Tibial artery (tissue), 4 donors: ENCODE measurements at regions not wholly inside any gene's neighbourhood (a gene's known extent, or its start where the extent isn't known, plus 50 kb on each side); places are given as distances from the start of the nearest gene placed in this dataset.

Experiments used
- DNase-seq, 2 donors: peaks; one replicate each; pipeline ENCODE4 v3.0.0-alpha.2; 2019
- H3K27ac ChIP-seq, 2 donors: fragments of 200-600 bp; sonication (generic) in 1 of 2; 1 replicate in 1 of 2; 2 replicates in 1 of 2; pipeline ENCODE4 v1.5.1; 2018 to 2019; ENCODE audit warnings: mild to moderate bottlenecking in 1 of 2
- H3K27me3 ChIP-seq, 2 donors: fragments of 200-600 bp; sonication (generic) in 1 of 2; one replicate each; pipeline versions ENCODE4 v1.5.1 to v1.6.0; 2016 to 2019
- H3K36me3 ChIP-seq, 3 donors: fragments of 200-600 bp; sonication (generic) in 2 of 3; one replicate each; pipeline ENCODE4 v1.5.1; 2016 to 2019; ENCODE audit warnings: mild to moderate bottlenecking in 2 of 3
- H3K4me1 ChIP-seq, 4 donors: fragments of 200-600 bp; sonication (generic) in 2 of 4; 1 replicate in 3 of 4; 2 replicates in 1 of 4; pipeline ENCODE4 v1.5.1; 2016 to 2019
- H3K4me3 ChIP-seq, 2 donors: fragments of 200-600 bp; sonication (generic) in 1 of 2; 1 replicate in 1 of 2; 2 replicates in 1 of 2; pipeline ENCODE4 v1.5.1; 2018 to 2019; ENCODE audit warnings: mild to moderate bottlenecking in 2 of 2
- H3K9me3 ChIP-seq, 3 donors: fragments of 200-600 bp; sonication (generic) in 1 of 3; one replicate each; pipeline ENCODE4 v1.5.1; 2016 to 2019
- intact Hi-C: fragments of 100-400 bp; cut with DNase I; formaldehyde crosslinking; loops from one replicate; pipeline ENCODE4 v1.15.0; 2023; ENCODE audit warnings: low total_unique reads
- TF ChIP-seq, protein P1 (sequence below), 2 experiments: fragments of 200-600 bp in 1 of 2; fragments of 450-650 bp in 1 of 2; IDR thresholded peaks; one replicate each; pipeline ENCODE4 v1.5.1; 2017 to 2019; ENCODE audit warnings: antibody characterized with exemption in 2 of 2, mild to moderate bottlenecking in 1 of 2, moderate library complexity in 1 of 2

DNA sequence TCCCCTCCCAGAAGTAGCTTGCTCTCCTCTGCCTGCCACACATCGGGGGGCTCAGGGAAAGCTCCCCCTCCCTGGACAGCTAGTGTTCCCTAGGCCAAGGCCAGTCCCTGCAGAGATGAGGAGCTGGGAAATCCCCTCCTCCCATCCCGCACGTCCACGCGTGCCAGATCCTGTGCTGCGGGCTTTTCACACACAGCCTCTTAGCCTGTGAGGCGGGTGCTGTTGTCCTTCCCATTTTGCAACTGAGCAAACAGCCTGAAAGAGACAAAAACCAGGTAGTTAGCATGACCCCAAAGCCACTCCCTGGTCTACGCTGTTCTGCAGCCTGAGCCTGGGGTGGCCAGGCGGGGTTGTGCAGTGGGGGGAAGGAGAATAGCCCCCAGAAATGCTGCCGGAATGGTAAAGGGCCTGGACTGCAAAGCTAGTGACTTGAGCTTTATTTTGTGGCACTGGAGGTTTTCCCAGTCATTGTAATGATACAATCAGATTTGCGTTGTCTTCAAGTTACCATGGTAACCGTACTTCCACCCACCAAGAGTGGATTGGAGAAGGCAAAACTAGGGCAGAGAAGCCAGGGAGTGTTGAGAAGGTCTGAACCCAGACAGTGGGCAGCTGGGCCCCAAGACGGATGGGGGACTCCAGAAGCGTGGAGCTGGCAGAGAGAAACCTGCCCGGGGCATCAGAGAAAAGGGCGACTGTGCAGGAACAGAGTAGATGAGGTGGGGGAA lies 98.6 kb upstream of the KCTD7 start:
- H3K36me3 ChIP-seq, result peaks cover 0 to 44% (median 5%) of the 10 kb centered on the region in 3 donors
- H3K4me1 ChIP-seq, result no peaks in the 10 kb centered on the region
- TF ChIP-seq, protein P1, sequence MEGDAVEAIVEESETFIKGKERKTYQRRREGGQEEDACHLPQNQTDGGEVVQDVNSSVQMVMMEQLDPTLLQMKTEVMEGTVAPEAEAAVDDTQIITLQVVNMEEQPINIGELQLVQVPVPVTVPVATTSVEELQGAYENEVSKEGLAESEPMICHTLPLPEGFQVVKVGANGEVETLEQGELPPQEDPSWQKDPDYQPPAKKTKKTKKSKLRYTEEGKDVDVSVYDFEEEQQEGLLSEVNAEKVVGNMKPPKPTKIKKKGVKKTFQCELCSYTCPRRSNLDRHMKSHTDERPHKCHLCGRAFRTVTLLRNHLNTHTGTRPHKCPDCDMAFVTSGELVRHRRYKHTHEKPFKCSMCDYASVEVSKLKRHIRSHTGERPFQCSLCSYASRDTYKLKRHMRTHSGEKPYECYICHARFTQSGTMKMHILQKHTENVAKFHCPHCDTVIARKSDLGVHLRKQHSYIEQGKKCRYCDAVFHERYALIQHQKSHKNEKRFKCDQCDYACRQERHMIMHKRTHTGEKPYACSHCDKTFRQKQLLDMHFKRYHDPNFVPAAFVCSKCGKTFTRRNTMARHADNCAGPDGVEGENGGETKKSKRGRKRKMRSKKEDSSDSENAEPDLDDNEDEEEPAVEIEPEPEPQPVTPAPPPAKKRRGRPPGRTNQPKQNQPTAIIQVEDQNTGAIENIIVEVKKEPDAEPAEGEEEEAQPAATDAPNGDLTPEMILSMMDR (IDR thresholded peaks at IDR 0.05), result no peak
- H3K4me3 ChIP-seq, result no peak overlapping the region
- no peaks in the 10 kb centered on the region for H3K9me3 ChIP-seq
- no peak overlapping the region for H3K27ac ChIP-seq
- H3K27me3 ChIP-seq, result no peaks in the 10 kb centered on the region
- intact Hi-C loops, result no loop called here
- DNase-seq, result no peak

DNA sequence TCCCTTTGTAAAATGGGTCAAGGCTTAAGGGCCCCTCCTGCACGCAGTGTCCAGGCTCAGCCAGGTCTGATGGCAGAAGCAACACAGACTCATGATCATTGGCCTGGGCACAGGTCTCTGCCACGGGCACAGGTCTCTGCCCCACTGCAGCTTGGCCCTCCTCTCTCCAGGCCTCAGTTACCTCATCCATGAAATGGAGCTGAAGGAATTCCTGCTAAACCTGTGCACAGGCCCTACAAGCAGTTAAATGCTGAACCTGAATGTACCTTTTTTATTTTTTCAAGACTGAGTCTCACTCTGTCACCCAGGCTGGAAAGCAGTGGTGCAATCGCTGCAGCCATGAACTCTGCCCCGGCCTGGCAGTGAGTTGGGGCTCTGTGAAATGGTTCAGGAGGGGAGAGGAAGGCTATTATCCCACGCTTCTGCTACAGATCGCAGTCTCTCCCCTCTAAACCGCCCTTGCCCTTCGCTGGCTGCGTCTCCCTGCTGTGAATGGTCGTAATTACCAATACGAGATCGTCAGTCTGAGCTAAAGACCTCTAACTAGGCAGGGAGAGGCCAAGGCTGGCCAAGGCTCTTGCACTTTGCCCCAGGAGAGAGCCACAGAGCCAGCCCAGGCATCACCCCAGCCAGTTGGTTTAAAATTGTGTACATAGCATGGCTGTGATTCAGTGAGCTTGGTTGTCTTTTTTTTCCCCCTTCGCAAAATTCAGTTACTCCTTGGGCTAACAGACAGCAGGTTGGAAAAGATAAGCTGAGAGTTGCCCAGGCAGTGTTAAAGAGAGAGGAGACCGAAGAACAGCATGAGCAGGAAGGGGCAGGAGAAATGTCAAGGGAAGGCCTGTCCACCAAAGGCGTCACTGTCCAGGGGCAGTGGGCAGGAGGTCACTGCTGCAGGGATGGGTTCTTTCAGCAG lies 93.0 kb upstream of the KCTD7 start:
- intact Hi-C loops, result no loop called here
- H3K4me3 ChIP-seq, result no peak overlapping the region
- H3K4me1 ChIP-seq, result no peaks in the 10 kb centered on the region
- H3K36me3 ChIP-seq, result peaks cover 0 to 47% (median 0%) of the 10 kb centered on the region in 3 donors
- H3K27ac ChIP-seq, result no peak overlapping the region
- H3K9me3 ChIP-seq, result no peaks in the 10 kb centered on the region
- TF ChIP-seq, protein P1 (IDR thresholded peaks at IDR 0.05), result no peak
- DNase-seq, result no peak
- H3K27me3 ChIP-seq, result no peaks in the 10 kb centered on the region

DNA sequence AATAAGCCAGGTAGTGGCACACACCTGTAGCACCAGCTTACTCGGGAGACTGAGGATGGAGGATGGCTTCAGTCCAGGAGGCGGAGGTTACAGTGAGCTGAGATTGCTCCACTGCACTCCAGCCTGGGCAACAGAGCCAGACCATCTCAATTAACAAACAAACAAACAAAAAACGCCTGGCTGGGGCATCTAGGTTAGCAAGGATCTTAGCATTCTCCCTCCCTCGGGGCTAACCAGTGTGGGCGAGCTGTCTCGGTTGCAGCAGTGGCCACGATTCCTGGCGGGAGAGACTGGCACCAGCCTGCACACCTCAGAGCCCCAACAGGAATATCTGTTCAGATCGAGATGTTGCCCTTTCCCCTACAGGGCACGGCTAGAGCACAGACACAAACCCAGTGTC lies 91.3 kb upstream of the KCTD7 start:
- intact Hi-C loops, result no loop called here
- Histone ChIP-seq H3K9me3 (no peaks in the 10 kb centered on the region), H3K36me3 (peaks cover 0 to 55% (median 7%) of the 10 kb centered on the region in 3 donors), H3K27me3 (no peaks in the 10 kb centered on the region), H3K27ac (no peak overlapping the region), H3K4me3 (no peak overlapping the region), H3K4me1 (no peaks in the 10 kb centered on the region)
- no peak for DNase-seq
- TF ChIP-seq, protein P1 (IDR thresholded peaks at IDR 0.05), result no peak

DNA sequence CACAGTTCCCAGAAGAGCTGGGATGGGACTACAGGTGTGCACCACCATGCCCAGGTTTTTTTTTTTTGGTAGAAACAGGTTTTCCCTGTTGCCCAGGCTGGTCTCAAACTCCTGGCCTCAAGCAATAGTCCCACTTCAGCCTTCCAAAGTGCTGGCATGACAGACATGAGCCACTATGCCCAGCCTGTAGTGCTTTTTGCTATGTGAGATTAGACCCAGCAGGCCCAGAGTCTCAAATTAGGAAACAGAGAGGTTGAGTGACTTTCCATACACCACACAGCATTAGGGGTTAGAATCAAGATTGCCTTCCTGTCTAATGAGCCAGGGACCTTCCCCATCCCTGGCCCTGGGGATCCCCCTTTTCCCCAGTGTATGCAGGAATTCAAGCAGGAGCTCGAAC lies 90.8 kb upstream of the KCTD7 start:
- TF ChIP-seq, protein P1 (IDR thresholded peaks at IDR 0.05), result no peak
- DNase-seq, result no peak
- H3K9me3 ChIP-seq, result no peaks in the 10 kb centered on the region
- intact Hi-C loops, result no loop called here
- H3K27ac ChIP-seq, result no peak overlapping the region
- H3K4me3 ChIP-seq, result no peak overlapping the region
- peaks cover 0 to 60% (median 7%) of the 10 kb centered on the region in 3 donors for H3K36me3 ChIP-seq
- H3K27me3 ChIP-seq, result no peaks in the 10 kb centered on the region
- no peaks in the 10 kb centered on the region for H3K4me1 ChIP-seq

DNA sequence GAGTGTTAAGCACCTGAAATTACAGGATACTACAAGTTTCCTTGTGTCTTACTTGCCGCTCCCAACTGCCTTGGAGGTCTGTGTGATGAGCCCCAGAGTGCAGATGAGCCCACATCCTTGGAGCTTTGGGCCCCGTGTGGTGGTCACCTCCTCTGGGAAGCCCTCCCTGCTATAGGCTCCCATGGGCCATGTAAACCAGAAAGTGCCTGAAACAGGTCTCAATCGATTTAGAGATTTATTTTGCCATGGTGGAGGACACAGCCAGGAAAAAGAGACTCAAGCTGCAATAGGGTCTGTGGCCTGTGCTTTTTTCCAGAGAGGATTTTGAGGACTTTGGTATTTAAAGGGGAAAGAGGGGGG lies 89.4 kb upstream of the KCTD7 start:
- DNase-seq, result no peak
- Histone ChIP-seq H3K4me1 (no peaks in the 10 kb centered on the region), H3K27ac (no peak overlapping the region), H3K9me3 (no peaks in the 10 kb centered on the region), H3K27me3 (no peaks in the 10 kb centered on the region), H3K36me3 (peaks cover 4 to 74% (median 13%) of the 10 kb centered on the region in 3 donors), H3K4me3 (no peak overlapping the region)
- intact Hi-C loops, result no loop called here
- TF ChIP-seq, protein P1 (IDR thresholded peaks at IDR 0.05), result no peak
